ENCODE measurements at regions not wholly inside any gene's neighbourhood (a gene's known extent, or its start where the extent isn't known, plus 50 kb on each side); places are given as distances from the start of the nearest gene placed in this dataset.

DNA sequence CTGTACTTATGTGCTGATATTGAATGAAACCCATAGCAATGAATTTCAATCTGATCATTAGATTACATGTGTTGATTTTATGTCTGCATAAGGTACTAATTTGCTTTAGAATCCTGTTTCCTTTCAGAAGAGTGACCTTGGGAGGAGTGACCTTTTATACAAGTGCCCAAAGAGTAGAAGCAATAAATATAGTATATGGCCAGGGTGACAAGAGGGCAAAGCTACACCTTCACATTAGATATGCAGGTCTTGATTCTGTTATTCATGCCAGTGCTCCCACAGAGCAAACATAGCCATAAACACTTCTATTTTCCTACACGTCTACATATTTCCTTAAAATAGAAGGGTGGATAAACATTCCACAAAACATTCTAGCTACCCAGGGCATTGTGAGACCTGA is 158.2 kb upstream of the RAP2B start:
- TF ChIP-seq, protein P1, sequence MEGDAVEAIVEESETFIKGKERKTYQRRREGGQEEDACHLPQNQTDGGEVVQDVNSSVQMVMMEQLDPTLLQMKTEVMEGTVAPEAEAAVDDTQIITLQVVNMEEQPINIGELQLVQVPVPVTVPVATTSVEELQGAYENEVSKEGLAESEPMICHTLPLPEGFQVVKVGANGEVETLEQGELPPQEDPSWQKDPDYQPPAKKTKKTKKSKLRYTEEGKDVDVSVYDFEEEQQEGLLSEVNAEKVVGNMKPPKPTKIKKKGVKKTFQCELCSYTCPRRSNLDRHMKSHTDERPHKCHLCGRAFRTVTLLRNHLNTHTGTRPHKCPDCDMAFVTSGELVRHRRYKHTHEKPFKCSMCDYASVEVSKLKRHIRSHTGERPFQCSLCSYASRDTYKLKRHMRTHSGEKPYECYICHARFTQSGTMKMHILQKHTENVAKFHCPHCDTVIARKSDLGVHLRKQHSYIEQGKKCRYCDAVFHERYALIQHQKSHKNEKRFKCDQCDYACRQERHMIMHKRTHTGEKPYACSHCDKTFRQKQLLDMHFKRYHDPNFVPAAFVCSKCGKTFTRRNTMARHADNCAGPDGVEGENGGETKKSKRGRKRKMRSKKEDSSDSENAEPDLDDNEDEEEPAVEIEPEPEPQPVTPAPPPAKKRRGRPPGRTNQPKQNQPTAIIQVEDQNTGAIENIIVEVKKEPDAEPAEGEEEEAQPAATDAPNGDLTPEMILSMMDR (IDR thresholded peaks at IDR 0.05), result no peak
- TF ChIP-seq POLR2A (IDR thresholded peaks at IDR 0.05), result no peak
